Lower leg skin (tissue), 4 donors: ENCODE measurements at regions not wholly inside any gene's neighbourhood (a gene's known extent, or its start where the extent isn't known, plus 50 kb on each side); places are given as distances from the start of the nearest gene placed in this dataset.
"Not testable (repeated sequence)": the region's sequence is repeated elsewhere in the genome, so short reads cannot be mapped to it uniquely, and the experiment has no call there.

ENCODE experiments used
- DNase-seq, 2 donors: peaks; one replicate each; pipeline ENCODE4 v3.0.0-alpha.2; 2019; ENCODE audit warnings: low spot score in 2 of 2
- H3K4me3 ChIP-seq: fragments of 200-600 bp; sonication (generic); 2 replicates; pipeline ENCODE4 v1.5.1; 2017; ENCODE audit warnings: mild to moderate bottlenecking, low read depth; ENCODE audit not compliant: poor library complexity, severe bottlenecking
- CTCF ChIP-seq, 3 donors: fragments of 450-650 bp; IDR thresholded peaks; one replicate each; pipeline ENCODE4 v1.5.1; 2016; ENCODE audit warnings: antibody characterized with exemption in 3 of 3, mild to moderate bottlenecking in 3 of 3, moderate library complexity in 2 of 3
- POLR2A ChIP-seq, 2 donors: fragments of 450-650 bp; IDR thresholded peaks; one replicate each; pipeline ENCODE4 v1.6.1; 2016 to 2017; ENCODE audit warnings: antibody characterized with exemption in 2 of 2, mild to moderate bottlenecking in 1 of 2, moderate library complexity in 1 of 2
- WGBS, 2 donors: methylation state at CpG; one replicate each; pipeline ENCODE4 v1.1.5; 2018; 5-methylcytosine and 5-hydroxymethylcytosine counted together
- intact Hi-C: fragments of 100-400 bp; cut with DNase I; formaldehyde crosslinking; loops from one replicate; pipeline ENCODE4 v1.15.0; 2023; ENCODE audit warnings: low total_unique reads

DNA sequence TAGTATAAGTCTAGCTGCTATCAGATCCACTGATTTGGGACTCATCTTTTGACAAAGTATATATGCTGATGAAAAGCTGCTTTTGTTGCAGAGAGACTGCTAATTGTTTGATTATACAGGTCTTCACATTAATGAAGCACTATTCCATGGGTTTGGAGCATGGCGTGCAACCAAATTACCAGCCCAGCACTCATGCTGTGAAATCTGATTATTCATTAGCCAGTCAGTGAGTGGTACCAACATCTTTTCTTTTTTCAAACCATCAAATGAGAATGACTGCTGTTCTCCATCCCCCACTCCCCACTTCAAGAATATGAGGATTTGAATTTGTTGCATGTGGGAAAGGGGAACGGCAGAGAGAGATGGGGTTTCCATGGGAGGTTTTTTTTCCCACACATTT, 91.3 kb downstream of the ID4 start:
- 88 to 95% methylated on average over 2 of the region's 2 CpGs for WGBS, 2 donors

DNA sequence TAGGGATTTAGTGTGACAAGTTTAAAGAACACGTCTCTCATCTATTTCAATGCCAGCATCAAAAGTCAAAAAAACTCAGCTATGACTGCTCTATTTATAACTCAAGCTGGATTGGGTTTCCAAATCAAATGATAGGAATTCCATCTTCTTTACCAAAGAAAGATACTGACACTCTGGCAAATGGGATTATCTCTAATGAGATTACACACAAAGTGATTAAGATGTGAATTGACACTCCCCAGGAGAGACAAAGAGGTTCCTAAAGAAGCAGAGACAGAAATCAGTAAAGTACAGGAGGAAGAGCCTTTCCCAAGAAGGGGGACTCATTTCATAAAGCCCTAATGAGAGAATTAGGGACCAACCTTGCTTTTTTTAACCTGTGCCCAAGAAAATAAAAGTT, 92.1 kb downstream of the ID4 start:
- WGBS, 2 donors = 44 to 74% methylated on average over 1 of the region's 1 CpG
- H3K4me3 ChIP-seq = no peak overlapping the region
- TF ChIP-seq POLR2A (IDR thresholded peaks at IDR 0.05) (no peak), CTCF (IDR thresholded peaks at IDR 0.05) (no peak)
- intact Hi-C loops = no loop called here
- no peak for DNase-seq

More for the DNA sequence above, 91.3 kb downstream of the ID4 start:
- H3K4me3 ChIP-seq = no peak overlapping the region
- intact Hi-C loops = no loop called here
- DNase-seq = no peak
- TF ChIP-seq CTCF (IDR thresholded peaks at IDR 0.05) (no peak), POLR2A (IDR thresholded peaks at IDR 0.05) (no peak)

DNA sequence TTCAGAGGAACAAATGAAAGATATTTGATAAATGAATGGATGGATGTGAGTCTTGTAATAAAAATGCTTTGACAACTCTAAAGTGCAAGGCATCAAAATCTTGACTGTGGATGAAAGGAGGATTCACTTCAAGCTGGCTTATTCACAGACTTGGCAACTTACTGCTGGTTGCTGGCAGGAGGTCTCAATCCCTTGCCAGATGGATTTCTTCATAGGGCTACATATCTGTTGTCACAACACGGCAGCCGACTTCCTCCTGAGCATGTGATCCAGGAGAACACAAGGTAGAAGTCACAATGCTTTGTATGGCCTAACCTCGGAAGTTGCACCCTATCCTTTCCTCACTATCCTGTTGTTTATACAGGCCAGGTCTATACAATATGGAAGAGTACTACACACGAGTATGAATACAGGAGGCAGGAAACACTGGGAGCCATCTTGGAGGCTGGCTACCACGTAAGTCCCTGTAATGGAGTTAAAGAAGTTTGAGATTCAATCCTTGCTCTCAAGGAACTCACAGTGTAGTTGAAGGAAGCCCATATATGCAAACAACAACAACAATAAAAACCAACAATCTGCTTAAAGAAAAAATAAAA, 97.9 kb downstream of the ID4 start:
- intact Hi-C loops = no loop called here
- DNase-seq = peak; percentile 70 to 87
- 47 to 57% methylated on average over 5 of the region's 5 CpGs for WGBS, 2 donors
- TF ChIP-seq POLR2A (IDR thresholded peaks at IDR 0.05) (no peak), CTCF (IDR thresholded peaks at IDR 0.05) (no peak)
- no peak overlapping the region for H3K4me3 ChIP-seq

DNA sequence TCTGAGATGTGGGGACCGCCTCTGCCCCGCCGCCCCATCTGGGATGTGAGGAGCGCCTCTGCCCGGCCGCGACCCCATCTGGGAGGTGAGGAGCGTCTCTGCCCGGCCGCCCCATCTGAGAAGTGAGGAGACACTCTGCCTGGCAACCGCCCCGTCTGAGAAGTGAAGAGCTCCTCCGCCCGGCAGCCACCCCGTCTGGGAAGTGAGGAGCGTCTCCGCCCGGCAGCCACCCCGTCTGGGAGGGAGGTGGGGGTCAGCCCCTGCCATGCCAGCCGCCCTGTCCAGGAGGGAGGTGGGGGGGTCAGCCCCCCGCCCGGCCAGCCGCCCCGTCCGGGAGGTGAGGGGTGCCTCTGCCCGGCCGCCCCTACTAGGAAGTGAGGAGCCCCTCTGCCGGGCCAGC, 102.2 kb downstream of the ID4 start:
- H3K4me3 ChIP-seq, DNase-seq, intact Hi-C loops: not testable (repeated sequence)
- 96 to 98% methylated on average over 21 to 23 of the region's 28 CpGs for WGBS, 2 donors

GRCh38 chr6:19939926-19940325, 102.8 kb downstream of the ID4 start:
- intact Hi-C loops, DNase-seq, H3K4me3 ChIP-seq: not testable (repeated sequence)
- WGBS, 2 donors = 88 to 100% methylated on average over 1 to 12 of the region's 28 CpGs

DNA sequence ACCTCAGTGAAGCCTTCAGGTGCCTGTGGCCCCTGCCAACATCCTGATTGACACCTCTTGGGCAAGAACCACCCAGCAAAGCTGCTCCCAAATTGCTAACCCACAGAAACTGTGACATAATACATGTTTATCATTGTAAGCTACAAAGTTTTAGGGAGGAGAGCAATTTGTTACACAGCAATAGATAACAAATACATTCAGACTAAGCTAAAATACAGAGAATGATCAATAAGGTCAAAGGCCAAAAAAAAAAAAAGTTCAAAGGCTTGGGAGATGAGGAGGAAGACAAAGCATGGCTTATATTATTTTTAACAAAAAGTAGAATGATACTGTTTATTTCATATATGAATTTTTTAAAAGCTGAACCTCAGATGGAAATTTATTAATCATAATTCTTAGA, 105.9 kb downstream of the ID4 start:
- no peak for DNase-seq
- H3K4me3 ChIP-seq = no peak overlapping the region
- no peak for TF ChIP-seq CTCF (IDR thresholded peaks at IDR 0.05)
- TF ChIP-seq POLR2A (IDR thresholded peaks at IDR 0.05) = no peak
- intact Hi-C loops = no loop called here

- H3K4me3 ChIP-seq = no peak overlapping the region
- WGBS, 2 donors = 55 to 63% methylated on average over 3 of the region's 3 CpGs
- TF ChIP-seq CTCF (IDR thresholded peaks at IDR 0.05) = no peak
- no peak for TF ChIP-seq POLR2A (IDR thresholded peaks at IDR 0.05)
- DNase-seq = no peak
- intact Hi-C loops = no loop called here
Observed at GRCh38 chr6:19945843-19946358, 108.7 kb downstream of the ID4 start.
